ENCODE measurements at regions not wholly inside any gene's neighbourhood (a gene's known extent, or its start where the extent isn't known, plus 50 kb on each side); places are given as distances from the start of the nearest gene placed in this dataset.
A peak's percentile ranks its signal among the peaks of the same experiment; 100 is the strongest.

- no peak overlapping the region for H2AFZ ChIP-seq
- no peak overlapping the region for H3K4me2 ChIP-seq (ENCODE audit: unreplicated experiment)
- H3K4me3 ChIP-seq = no peak overlapping the region
- no peaks in the 10 kb centered on the region for H3K36me3 ChIP-seq (ENCODE audit: low read depth)
- H3K27ac ChIP-seq = no peak overlapping the region
- peaks cover 21% of the 10 kb centered on the region for H3K4me1 ChIP-seq (ENCODE audit: insufficient read depth)
- no peak overlapping the region for H3K9ac ChIP-seq
- in situ Hi-C loops (cut with MboI) = no loop called here
- H3K9me3 ChIP-seq (ENCODE audit: low read depth) = no peaks in the 10 kb centered on the region
- H3K9me2 ChIP-seq (ENCODE audit: insufficient read depth) = no peaks in the 10 kb centered on the region
- H3K27me3 ChIP-seq (replicated peaks; ENCODE audit: insufficient read depth) = no peaks in the 10 kb centered on the region
- no peaks in the 10 kb centered on the region for H4K20me1 ChIP-seq (ENCODE audit: insufficient read depth)
- no peak for TF ChIP-seq EZH2 (IDR thresholded peaks at IDR 0.05; ENCODE audit: insufficient read depth, poor library complexity, severe bottlenecking)
- TF ChIP-seq EZH2phosphoT487 (IDR thresholded peaks at IDR 0.05; ENCODE audit: insufficient read depth, low read depth) = no peak
- H3F3A ChIP-seq (ENCODE audit: insufficient read depth) = peaks cover 31% of the 10 kb centered on the region
- H3K79me2 ChIP-seq (ENCODE audit: insufficient read depth) = no peaks in the 10 kb centered on the region
- no peak for DNase-seq
Measured at GRCh38 chr5:9922719-9923118, 292.6 kb upstream of the TAS2R1 start.

DNA sequence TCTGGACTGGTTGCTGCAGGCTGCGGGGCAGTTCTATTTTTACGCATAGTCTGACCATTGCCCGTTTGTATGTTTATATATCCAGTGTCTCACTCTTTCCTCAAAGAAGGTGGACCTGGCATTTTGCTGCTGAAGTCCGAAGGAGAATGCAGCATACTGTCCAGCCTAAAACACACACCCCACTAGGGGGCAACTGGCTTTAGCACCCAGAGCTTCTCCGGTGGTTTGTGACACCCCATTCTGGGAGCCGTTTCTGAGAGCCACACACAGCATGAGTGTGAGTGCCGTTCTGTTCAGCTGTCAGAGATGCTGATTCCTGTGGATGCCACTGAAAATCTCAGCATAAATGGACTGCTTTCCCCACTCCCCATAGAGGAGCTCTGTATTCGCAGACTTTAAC is 290.5 kb upstream of the TAS2R1 start:
- 93 to 97% methylated on average over 8 of the region's 8 CpGs for WGBS, 2 experiments (ENCODE audit: low coverage in 1 of 2, low lambda C conversion rate in 2 of 2, missing lambda C conversion rate in 2 of 2)
- Histone ChIP-seq H3K27ac (no peak overlapping the region), H3K36me3 (ENCODE audit: low read depth) (no peaks in the 10 kb centered on the region), H2AFZ (no peak overlapping the region), H3K79me2 (ENCODE audit: insufficient read depth) (no peaks in the 10 kb centered on the region), H4K20me1 (ENCODE audit: insufficient read depth) (no peaks in the 10 kb centered on the region), H3K27me3 (replicated peaks; ENCODE audit: insufficient read depth) (no peaks in the 10 kb centered on the region), H3F3A (ENCODE audit: insufficient read depth) (peaks cover 17% of the 10 kb centered on the region), H3K9me2 (ENCODE audit: insufficient read depth) (no peaks in the 10 kb centered on the region), H3K4me3 (no peak overlapping the region), H3K9me3 (ENCODE audit: low read depth) (no peaks in the 10 kb centered on the region), H3K4me2 (ENCODE audit: unreplicated experiment) (no peak overlapping the region), H3K4me1 (ENCODE audit: insufficient read depth) (peaks cover 10% of the 10 kb centered on the region), H3K9ac (no peak overlapping the region)
- DNase-seq = no peak
- in situ Hi-C loops (cut with MboI) = no loop called here
- TF ChIP-seq EZH2phosphoT487 (IDR thresholded peaks at IDR 0.05; ENCODE audit: insufficient read depth, low read depth) (no peak), EZH2 (IDR thresholded peaks at IDR 0.05; ENCODE audit: insufficient read depth, poor library complexity, severe bottlenecking) (no peak)

- Histone ChIP-seq H3K4me3 (no peak overlapping the region), H3K9me2 (ENCODE audit: insufficient read depth) (no peaks in the 10 kb centered on the region), H3K36me3 (ENCODE audit: low read depth) (no peaks in the 10 kb centered on the region), H3F3A (ENCODE audit: insufficient read depth) (peaks cover 11% of the 10 kb centered on the region), H3K9me3 (ENCODE audit: low read depth) (no peaks in the 10 kb centered on the region), H3K9ac (no peak overlapping the region), H3K27me3 (replicated peaks; ENCODE audit: insufficient read depth) (no peaks in the 10 kb centered on the region), H3K4me1 (ENCODE audit: insufficient read depth) (peaks cover 5% of the 10 kb centered on the region), H3K79me2 (ENCODE audit: insufficient read depth) (no peaks in the 10 kb centered on the region), H3K27ac (no peak overlapping the region), H2AFZ (no peak overlapping the region), H3K4me2 (ENCODE audit: unreplicated experiment) (no peak overlapping the region), H4K20me1 (ENCODE audit: insufficient read depth) (no peaks in the 10 kb centered on the region)
- 74 to 76% methylated on average over 11 of the region's 11 CpGs for WGBS, 2 experiments (ENCODE audit: low coverage in 1 of 2, low lambda C conversion rate in 2 of 2, missing lambda C conversion rate in 2 of 2)
- in situ Hi-C loops (cut with MboI) = no loop called here
- TF ChIP-seq EZH2 (IDR thresholded peaks at IDR 0.05; ENCODE audit: insufficient read depth, poor library complexity, severe bottlenecking) (no peak), EZH2phosphoT487 (IDR thresholded peaks at IDR 0.05; ENCODE audit: insufficient read depth, low read depth) (no peak)
- no peak for DNase-seq
Measured at GRCh38 chr5:9919306-9920030, 289.3 kb upstream of the TAS2R1 start.

DNA sequence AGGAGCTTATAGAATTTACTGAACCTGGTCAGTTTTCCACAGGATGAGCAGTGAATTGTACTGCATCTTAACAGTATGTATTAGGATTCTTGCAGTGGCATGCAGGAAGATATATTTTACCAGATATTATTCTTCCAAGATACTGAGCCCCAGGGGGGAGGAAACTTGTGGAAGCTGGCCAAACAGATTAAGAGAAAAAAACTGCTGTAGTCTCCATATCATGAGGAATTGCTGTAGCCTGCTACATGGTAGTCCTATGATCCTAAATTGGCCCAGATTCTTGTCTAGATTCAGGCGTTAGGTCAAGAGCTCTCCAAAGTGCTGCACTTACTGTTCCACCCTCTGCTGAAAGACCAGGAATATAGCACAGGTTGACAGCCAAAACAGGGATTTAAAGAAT is 275.5 kb upstream of the TAS2R1 start:
- H3F3A ChIP-seq (ENCODE audit: insufficient read depth) = no peaks in the 10 kb centered on the region
- no peaks in the 10 kb centered on the region for H4K20me1 ChIP-seq (ENCODE audit: insufficient read depth)
- no peaks in the 10 kb centered on the region for H3K9me2 ChIP-seq (ENCODE audit: insufficient read depth)
- in situ Hi-C loops (cut with MboI) = no loop called here
- H3K79me2 ChIP-seq (ENCODE audit: insufficient read depth) = no peaks in the 10 kb centered on the region
- H3K4me1 ChIP-seq (ENCODE audit: insufficient read depth) = no peaks in the 10 kb centered on the region
- H3K9ac ChIP-seq = no peak overlapping the region
- H3K36me3 ChIP-seq (ENCODE audit: low read depth) = no peaks in the 10 kb centered on the region
- H3K4me2 ChIP-seq (ENCODE audit: unreplicated experiment) = no peak overlapping the region
- H3K27me3 ChIP-seq (replicated peaks; ENCODE audit: insufficient read depth) = no peaks in the 10 kb centered on the region
- H3K9me3 ChIP-seq (ENCODE audit: low read depth) = no peaks in the 10 kb centered on the region
- H2AFZ ChIP-seq = no peak overlapping the region
- WGBS, 2 experiments (ENCODE audit: low coverage in 1 of 2, low lambda C conversion rate in 2 of 2, missing lambda C conversion rate in 2 of 2) = 47 to 65% methylated on average over 1 of the region's 1 CpG
- H3K27ac ChIP-seq = no peak overlapping the region
- no peak for DNase-seq
- H3K4me3 ChIP-seq = no peak overlapping the region
- no peak for TF ChIP-seq EZH2 (IDR thresholded peaks at IDR 0.05; ENCODE audit: insufficient read depth, poor library complexity, severe bottlenecking)
- TF ChIP-seq EZH2phosphoT487 (IDR thresholded peaks at IDR 0.05; ENCODE audit: insufficient read depth, low read depth) = no peak

DNA sequence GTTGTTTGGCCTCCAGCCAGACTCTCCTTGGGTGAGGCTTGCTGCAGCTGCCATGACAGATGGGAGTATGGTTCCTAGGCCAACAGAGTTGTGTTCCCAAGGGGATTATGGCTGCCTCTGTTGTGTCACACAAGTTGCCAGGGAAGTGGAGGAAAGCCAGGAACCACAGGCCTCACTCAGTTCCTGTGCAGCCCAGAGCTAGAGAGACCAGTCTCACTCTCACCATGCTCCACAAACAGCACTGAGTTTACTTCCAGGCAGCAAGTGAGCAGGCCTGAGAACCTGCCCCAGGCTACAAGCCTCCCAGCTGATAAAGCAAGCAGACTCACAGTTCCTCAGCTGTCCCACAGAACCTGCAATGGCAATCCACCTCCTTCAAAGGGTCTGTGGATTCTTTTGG is 273.6 kb upstream of the TAS2R1 start:
- H3K9me2 ChIP-seq (ENCODE audit: insufficient read depth) = no peaks in the 10 kb centered on the region
- H3K9ac ChIP-seq = no peak overlapping the region
- TF ChIP-seq EZH2phosphoT487 (IDR thresholded peaks at IDR 0.05; ENCODE audit: insufficient read depth, low read depth) (no peak), EZH2 (IDR thresholded peaks at IDR 0.05; ENCODE audit: insufficient read depth, poor library complexity, severe bottlenecking) (no peak)
- DNase-seq = peak; percentile 37
- no peak overlapping the region for H3K4me3 ChIP-seq
- H3F3A ChIP-seq (ENCODE audit: insufficient read depth) = no peaks in the 10 kb centered on the region
- in situ Hi-C loops (cut with MboI) = no loop called here
- H3K27me3 ChIP-seq (replicated peaks; ENCODE audit: insufficient read depth) = no peaks in the 10 kb centered on the region
- no peaks in the 10 kb centered on the region for H4K20me1 ChIP-seq (ENCODE audit: insufficient read depth)
- H3K4me1 ChIP-seq (ENCODE audit: insufficient read depth) = no peaks in the 10 kb centered on the region
- H3K36me3 ChIP-seq (ENCODE audit: low read depth) = no peaks in the 10 kb centered on the region
- no peak overlapping the region for H2AFZ ChIP-seq
- no peak overlapping the region for H3K27ac ChIP-seq
- H3K9me3 ChIP-seq (ENCODE audit: low read depth) = no peaks in the 10 kb centered on the region
- no peak overlapping the region for H3K4me2 ChIP-seq (ENCODE audit: unreplicated experiment)
- H3K79me2 ChIP-seq (ENCODE audit: insufficient read depth) = no peaks in the 10 kb centered on the region

Measured in GM23248 (cell line).